ENCODE measurements at regions not wholly inside any gene's neighbourhood (a gene's known extent, or its start where the extent isn't known, plus 50 kb on each side); places are given as distances from the start of the nearest gene placed in this dataset.

DNA sequence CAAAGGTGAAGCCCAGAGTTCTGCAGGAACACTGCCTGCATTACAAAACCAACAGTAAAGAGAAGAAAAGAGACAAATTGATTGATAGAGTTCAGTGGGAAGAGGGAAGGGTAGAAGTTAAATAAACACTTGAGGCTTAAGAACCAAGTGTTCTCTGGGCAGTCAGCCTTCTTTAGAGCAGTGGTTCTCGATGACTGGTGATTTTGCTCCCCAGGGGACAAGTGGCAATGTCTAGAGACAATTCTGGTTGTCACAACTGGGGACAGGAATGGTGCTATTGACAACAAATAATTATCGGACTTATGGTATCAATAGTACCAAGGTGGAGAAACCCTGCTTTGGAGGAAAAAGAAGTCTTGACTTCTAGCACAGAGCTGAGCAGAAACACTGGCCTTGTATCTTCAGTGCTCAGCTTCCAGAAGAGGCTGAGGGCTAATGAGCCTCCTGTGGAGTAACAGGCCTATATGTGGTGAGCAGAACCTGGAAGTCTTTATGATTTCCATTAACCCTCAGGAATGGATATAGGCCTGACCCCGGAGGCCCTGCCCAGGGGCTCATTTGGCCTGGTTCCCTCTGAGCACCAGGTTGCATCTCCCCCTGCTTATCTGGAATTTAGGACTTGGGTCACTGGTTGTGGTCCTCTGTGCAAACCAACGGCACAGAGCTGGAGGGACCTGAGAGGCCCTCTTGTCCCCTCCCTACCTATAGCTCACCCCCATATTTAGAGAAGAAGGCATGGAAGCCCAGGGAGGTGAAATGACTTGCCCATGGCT, 204.6 kb upstream of the PWP1 start:
- Histone ChIP-seq H3K27me3 (ENCODE audit: insufficient read depth, low read depth, severe bottlenecking) (no peaks in the 10 kb centered on the region), H3K4me3 (ENCODE audit: low read depth, low read length) (no peak overlapping the region), H3K9me3 (ENCODE audit: severe bottlenecking) (no peaks in the 10 kb centered on the region), H3K36me3 (no peaks in the 10 kb centered on the region), H3K27ac (no peak overlapping the region)
- DNase-seq, result no peak
- TF ChIP-seq, protein P1, sequence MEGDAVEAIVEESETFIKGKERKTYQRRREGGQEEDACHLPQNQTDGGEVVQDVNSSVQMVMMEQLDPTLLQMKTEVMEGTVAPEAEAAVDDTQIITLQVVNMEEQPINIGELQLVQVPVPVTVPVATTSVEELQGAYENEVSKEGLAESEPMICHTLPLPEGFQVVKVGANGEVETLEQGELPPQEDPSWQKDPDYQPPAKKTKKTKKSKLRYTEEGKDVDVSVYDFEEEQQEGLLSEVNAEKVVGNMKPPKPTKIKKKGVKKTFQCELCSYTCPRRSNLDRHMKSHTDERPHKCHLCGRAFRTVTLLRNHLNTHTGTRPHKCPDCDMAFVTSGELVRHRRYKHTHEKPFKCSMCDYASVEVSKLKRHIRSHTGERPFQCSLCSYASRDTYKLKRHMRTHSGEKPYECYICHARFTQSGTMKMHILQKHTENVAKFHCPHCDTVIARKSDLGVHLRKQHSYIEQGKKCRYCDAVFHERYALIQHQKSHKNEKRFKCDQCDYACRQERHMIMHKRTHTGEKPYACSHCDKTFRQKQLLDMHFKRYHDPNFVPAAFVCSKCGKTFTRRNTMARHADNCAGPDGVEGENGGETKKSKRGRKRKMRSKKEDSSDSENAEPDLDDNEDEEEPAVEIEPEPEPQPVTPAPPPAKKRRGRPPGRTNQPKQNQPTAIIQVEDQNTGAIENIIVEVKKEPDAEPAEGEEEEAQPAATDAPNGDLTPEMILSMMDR (IDR thresholded peaks at IDR 0.05; ENCODE audit: low read depth, low read length), result no peak

DNA sequence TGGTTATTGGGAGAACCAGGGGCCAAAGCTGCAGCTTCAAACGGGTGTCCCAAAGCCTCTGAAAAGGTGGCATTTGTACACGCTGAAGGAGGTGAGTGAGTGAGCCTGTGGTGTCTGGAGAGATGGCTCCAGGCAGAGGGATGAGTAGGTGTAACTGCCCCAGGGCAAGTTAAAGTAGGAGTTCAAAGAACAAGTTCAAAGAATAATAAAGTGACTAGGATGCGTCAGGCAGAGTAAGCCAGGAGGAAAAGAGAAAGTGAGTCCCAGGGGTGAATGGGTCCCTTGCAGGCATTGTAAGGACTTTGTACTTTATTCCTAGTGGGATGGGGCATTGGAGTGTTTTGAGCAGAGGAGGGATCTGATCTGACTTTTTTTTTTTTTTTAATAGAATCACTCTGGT, 201.4 kb upstream of the PWP1 start:
- Histone ChIP-seq H3K36me3 (no peaks in the 10 kb centered on the region), H3K27ac (no peak overlapping the region), H3K27me3 (ENCODE audit: insufficient read depth, low read depth, severe bottlenecking) (no peaks in the 10 kb centered on the region), H3K9me3 (ENCODE audit: severe bottlenecking) (no peaks in the 10 kb centered on the region), H3K4me3 (ENCODE audit: low read depth, low read length) (no peak overlapping the region)
- TF ChIP-seq, protein P1 (IDR thresholded peaks at IDR 0.05; ENCODE audit: low read depth, low read length), result no peak
- no peak for DNase-seq

DNA sequence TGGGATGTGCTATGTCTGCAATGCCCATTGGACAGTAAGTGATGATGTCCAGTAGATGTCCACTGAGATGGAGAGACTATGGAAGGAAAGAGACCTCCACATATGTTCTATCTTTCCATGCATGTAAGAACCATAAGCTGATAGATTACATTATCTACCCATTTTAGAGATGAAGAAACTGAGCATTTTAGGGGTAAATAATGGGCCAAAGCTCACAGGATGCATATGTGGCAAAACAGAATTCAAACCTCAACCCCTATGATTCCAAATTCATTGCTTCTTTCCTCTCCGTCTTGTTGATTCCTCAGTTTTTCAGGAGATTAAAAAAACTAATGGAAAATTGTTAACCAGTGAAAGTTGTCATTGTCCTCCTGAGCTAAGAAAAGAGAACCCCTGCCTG, 200.7 kb upstream of the PWP1 start:
- no peak for DNase-seq
- no peak overlapping the region for H3K27ac ChIP-seq
- no peak overlapping the region for H3K4me3 ChIP-seq (ENCODE audit: low read depth, low read length)
- H3K27me3 ChIP-seq (ENCODE audit: insufficient read depth, low read depth, severe bottlenecking), result no peaks in the 10 kb centered on the region
- TF ChIP-seq, protein P1 (IDR thresholded peaks at IDR 0.05; ENCODE audit: low read depth, low read length), result no peak
- no peaks in the 10 kb centered on the region for H3K9me3 ChIP-seq (ENCODE audit: severe bottlenecking)
- no peaks in the 10 kb centered on the region for H3K36me3 ChIP-seq

GRCh38 chr12:107485731-107486130, 199.9 kb upstream of the PWP1 start:
- TF ChIP-seq, protein P1 (IDR thresholded peaks at IDR 0.05; ENCODE audit: low read depth, low read length), result no peak
- Histone ChIP-seq H3K36me3 (no peaks in the 10 kb centered on the region), H3K27ac (no peak overlapping the region), H3K4me3 (ENCODE audit: low read depth, low read length) (no peak overlapping the region), H3K27me3 (ENCODE audit: insufficient read depth, low read depth, severe bottlenecking) (no peaks in the 10 kb centered on the region), H3K9me3 (ENCODE audit: severe bottlenecking) (no peaks in the 10 kb centered on the region)
- DNase-seq, result no peak

DNA sequence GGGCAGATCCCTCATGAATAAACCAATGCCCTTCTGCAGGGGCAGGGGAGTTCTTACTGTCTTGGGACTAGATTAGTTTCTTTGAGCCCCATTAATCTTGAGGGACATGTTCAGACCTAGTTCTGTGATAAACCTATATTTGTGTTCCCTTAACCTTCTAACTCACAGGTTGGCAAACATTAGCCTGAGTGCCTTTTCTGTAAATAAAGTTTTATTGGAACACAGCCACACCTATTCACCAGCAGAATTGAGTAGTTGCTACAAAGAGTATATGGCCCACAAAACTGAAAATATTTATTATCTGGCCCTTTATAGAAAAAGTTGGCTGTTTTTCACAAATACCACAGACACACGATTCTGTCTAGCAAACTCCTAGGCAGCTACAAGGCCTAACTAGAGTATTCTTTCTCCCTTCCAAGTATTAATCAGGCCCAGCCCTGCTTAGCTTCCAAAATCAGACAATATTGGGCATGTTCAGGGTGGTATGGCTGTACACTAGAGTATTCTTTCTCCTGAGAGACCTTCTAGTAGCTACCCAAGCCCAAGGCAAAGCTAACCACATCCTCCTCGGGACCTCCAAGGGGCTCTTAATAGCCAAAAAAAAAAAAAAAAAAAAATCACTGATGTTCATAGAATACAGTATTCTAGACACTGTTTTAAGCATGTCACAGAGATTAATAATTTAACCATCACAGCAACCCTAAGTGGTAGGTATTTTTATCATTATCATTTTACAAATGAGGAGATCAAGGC, 199.3 kb upstream of the PWP1 start:
- DNase-seq, result no peak
- Histone ChIP-seq H3K27ac (no peak overlapping the region), H3K9me3 (ENCODE audit: severe bottlenecking) (no peaks in the 10 kb centered on the region), H3K36me3 (no peaks in the 10 kb centered on the region), H3K27me3 (ENCODE audit: insufficient read depth, low read depth, severe bottlenecking) (no peaks in the 10 kb centered on the region), H3K4me3 (ENCODE audit: low read depth, low read length) (no peak overlapping the region)
- TF ChIP-seq, protein P1 (IDR thresholded peaks at IDR 0.05; ENCODE audit: low read depth, low read length), result no peak

Measured in WERI-Rb-1 (cell line).